K562 (cell line): ENCODE measurements at regions not wholly inside any gene's neighbourhood (a gene's known extent, or its start where the extent isn't known, plus 50 kb on each side); places are given as distances from the start of the nearest gene placed in this dataset.

ENCODE experiments used
- ATAC-seq: fragments of 200-7000 bp; cut with Tn5 transposase; 3 replicates; pipeline ENCODE4 v1.9.1; 2020; ENCODE audit warnings: moderate library complexity
- BruUV-seq: library from RNA; stranded (reverse); fragments of 400-500 nt; replicated peaks from 2 replicates; lab custom pipeline; 2021; lab: Mats Ljungman, UMichigan
- CTCF ChIA-PET: fragments of 300-600 bp; formaldehyde crosslinking; extraction: SDS; loops from one replicate; lab custom pipeline; 2021; ENCODE audit warnings: low intra/inter-chr PET ratio; lab: Yijun Ruan, JAX
- POLR2A ChIA-PET: fragments of 300-600, 350-650 bp; sonication (Branson Sonifier 250); formaldehyde crosslinking; extraction: SDS; loops from one replicate; lab custom pipeline; 2021; ENCODE audit warnings: antibody characterized with exemption, inconsistent platforms; lab: Yijun Ruan, JAX
- DNase-seq, 4 experiments: peaks; one replicate each; pipeline versions ENCODE4 v3.0.0 to v3.0.0-alpha.2; 2011 to 2018; ENCODE audit warnings: low spot score in 3 of 4, mixed read lengths in 3 of 4; ENCODE audit errors: extremely low read depth in 1 of 4
- FAIRE-seq: peaks from 2 replicates; lab custom pipeline; 2011; peaks lifted over from hg19 to GRCh38; lab: Jason Lieb, UNC
- H2AFZ ChIP-seq: 2 replicates; pipeline ENCODE4 v1.6.0; 2011; ENCODE audit warnings: low read depth, low read length, control low read depth, inconsistent platforms
- H3K27ac ChIP-seq: fragments of 200-600 bp; 3 replicates; pipeline ENCODE4 v1.8.0; 2011; ENCODE audit warnings: low read depth, mild to moderate bottlenecking, control low read depth, inconsistent platforms, low read length, moderate library complexity, mixed read lengths; ENCODE audit errors: extremely low read depth
- H3K27me3 ChIP-seq, 2 experiments: fragments of 300-600 bp in 1 of 2; 2 replicates in 1 of 2; 3 replicates in 1 of 2; pipeline versions ENCODE4 v1.6.0 to v1.8.0; 2011; ENCODE audit warnings: inconsistent platforms in 2 of 2, low read length in 2 of 2, mild to moderate bottlenecking in 1 of 2, mixed read lengths in 1 of 2, moderate library complexity in 1 of 2; ENCODE audit not compliant: control insufficient read depth in 2 of 2, insufficient read depth in 2 of 2
- H3K36me3 ChIP-seq: fragments of 300-600 bp; 3 replicates; pipeline ENCODE4 v1.8.0; 2011; ENCODE audit warnings: mild to moderate bottlenecking, low read length, inconsistent platforms; ENCODE audit not compliant: control insufficient read depth, insufficient read depth
- H3K4me1 ChIP-seq, 2 experiments: fragments of 200-600 bp in 1 of 2; replicated peaks in 1 of 2; 2 replicates in 1 of 2; 3 replicates in 1 of 2; pipeline versions ENCODE4 v1.5.1 to v1.8.0; 2011; ENCODE audit warnings: inconsistent platforms in 2 of 2, low read length in 2 of 2, mild to moderate bottlenecking in 1 of 2, mixed read lengths in 1 of 2, moderate library complexity in 1 of 2; ENCODE audit not compliant: control insufficient read depth in 2 of 2, insufficient read depth in 2 of 2
- H3K4me2 ChIP-seq: 2 replicates; pipeline ENCODE4 v1.6.1; 2011; ENCODE audit warnings: low read length, control low read depth, inconsistent platforms, mixed read lengths; ENCODE audit not compliant: insufficient read depth
- H3K4me3 ChIP-seq: fragments of 200-600 bp; sonication (generic), shearing (Covaris generic); 2 replicates; pipeline ENCODE4 v1.5.1; 2016; ENCODE audit warnings: control low read depth, inconsistent platforms
- H3K79me2 ChIP-seq: fragments of 200-600 bp; 3 replicates; pipeline ENCODE4 v1.8.0; 2011; ENCODE audit warnings: low read length, inconsistent platforms; ENCODE audit not compliant: control insufficient read depth, insufficient read depth
- H3K9ac ChIP-seq, 2 experiments: 2 replicates each; pipeline versions ENCODE4 v1.6.0 to v1.6.1; 2011; ENCODE audit warnings: low read depth in 2 of 2, low read length in 2 of 2, control low read depth in 1 of 2, inconsistent platforms in 1 of 2, mild to moderate bottlenecking in 1 of 2, mixed read lengths in 1 of 2; ENCODE audit not compliant: insufficient read depth in 1 of 2
- H3K9me1 ChIP-seq: one replicate; pipeline ENCODE4 v1.6.0; 2011; ENCODE audit warnings: inconsistent platforms, mild to moderate bottlenecking, low read length, moderate library complexity; ENCODE audit not compliant: control insufficient read depth, insufficient read depth
- H3K9me3 ChIP-seq: replicated peaks from 2 replicates; pipeline ENCODE4 v1.5.1; 2011; ENCODE audit warnings: low read depth, low read length, inconsistent platforms; ENCODE audit not compliant: control insufficient read depth, insufficient read depth
- H4K20me1 ChIP-seq: replicated peaks from 2 replicates; pipeline ENCODE4 v1.6.1; 2011; ENCODE audit warnings: low read length, inconsistent platforms, mixed read lengths; ENCODE audit not compliant: control insufficient read depth, insufficient read depth
- ATF1 ChIP-seq, 2 experiments: fragments of 450-650 bp in 1 of 2; IDR thresholded peaks; 2 replicates each; pipeline ENCODE4 v1.6.1; 2016; ENCODE audit warnings: missing compliant biosample characterization in 1 of 2, missing genetic modification characterization in 1 of 2
- ATF7 ChIP-seq: fragments of 450-650 bp; IDR thresholded peaks from 2 replicates; pipeline ENCODE4 v1.7.1; 2014; ENCODE audit warnings: mild to moderate bottlenecking, moderate library complexity
- GABPA ChIP-seq: fragments of 200-800 bp; sonication (Bioruptor generic); conservative IDR thresholded peaks from 2 replicates; pipeline ENCODE4 v1.6.1; 2016; ENCODE audit warnings: low read depth, missing genetic modification characterization, missing compliant biosample characterization
- NR2F6 ChIP-seq: fragments of 450-650 bp; formaldehyde crosslinking; IDR thresholded peaks from 2 replicates; pipeline ENCODE4 v1.4.0; 2020; ENCODE audit warnings: mild to moderate bottlenecking
- RFX1 ChIP-seq: fragments of 450-650 bp; IDR thresholded peaks from 2 replicates; pipeline ENCODE4 v1.6.1; 2016; ENCODE audit warnings: mild to moderate bottlenecking, moderate library complexity
- YY1 ChIP-seq, 3 experiments: IDR thresholded peaks; 2 replicates each; pipeline ENCODE4 v1.6.1; 2011; ENCODE audit warnings: low read length in 2 of 3, mild to moderate bottlenecking in 2 of 3, moderate library complexity in 2 of 3, borderline replicate concordance in 1 of 3, control low read depth in 1 of 3, low read depth in 1 of 3; ENCODE audit not compliant: insufficient read depth in 3 of 3, insufficient replicate concordance in 2 of 3, control insufficient read depth in 1 of 3, insufficient read length in 1 of 3; ENCODE audit errors: extremely low read depth in 1 of 3
- ZFP1 ChIP-seq: fragments of 450-650 bp; formaldehyde crosslinking; IDR thresholded peaks from 2 replicates; pipeline ENCODE4 v1.4.0; 2020; ENCODE audit warnings: mild to moderate bottlenecking, mixed read lengths
- WGBS: fragments of 100-300 bp; shearing (Covaris generic); methylation state at CpG from one replicate; pipeline ENCODE4 v1.1.6; 2016; ENCODE audit warnings: low coverage, mixed read lengths; ENCODE audit not compliant: insufficient coverage; ENCODE audit errors: missing lambda C conversion rate; 5-methylcytosine and 5-hydroxymethylcytosine counted together
- in situ Hi-C: fragments of 300-500 bp; cut with MboI; formaldehyde crosslinking; loops from 4 replicates; pipeline ENCODE4 v1.15.0; 2018; ENCODE audit warnings: inconsistent platforms, mixed read lengths
- intact Hi-C: fragments of 100-400 bp; cut with micrococcal nuclease; formaldehyde crosslinking; loops from 2 replicates; pipeline ENCODE4 v1.14.2; 2022

- DNase-seq, result no peak
- no peaks in the 10 kb centered on the region for H3K79me2 ChIP-seq
- 0 out of 2 replicates have a peak, but pooled peaks have one; percentile 17 for TF ChIP-seq ATF7
- TF ChIP-seq YY1 (IDR thresholded peaks at IDR 0.05; ENCODE audit: borderline replicate concordance in 1 of 3, control insufficient read depth in 1 of 3, extremely low read depth in 1 of 3, insufficient read depth in 3 of 3, insufficient read length in 1 of 3, insufficient replicate concordance in 2 of 3, low read depth in 1 of 3, low read length in 2 of 3), result peak in 1 of 3 experiments; percentile 63
- 0 out of 2 replicates have a peak, but pooled peaks have one; percentile 25 for TF ChIP-seq GABPA
- TF ChIP-seq RFX1, result peak; percentile 73
- no peak for TF ChIP-seq ZFP1
- no peak for TF ChIP-seq ATF1 (CRISPR knock-in tag; IDR thresholded peaks at IDR 0.05)
- TF ChIP-seq ATF1 (tag; IDR thresholded peaks at IDR 0.05), result 0 out of 2 replicates have a peak, but pooled peaks have one; percentile 12
- no peak for TF ChIP-seq NR2F6
- no peaks in the 10 kb centered on the region for H3K9me3 ChIP-seq
- no TSS peak for BruUV-seq
- ChIA-PET CTCF (no interaction called here), POLR2A (interaction anchor here (0.7 kb wide), 1 partner anchor 472 kb away, joined by 3 read pairs; no protein-coding TSS in a partner anchor)
- in situ Hi-C loops, result loop anchor here (5.0 kb wide), 1 partner anchor 397 kb away; no protein-coding TSS in a partner anchor
- H3K27ac ChIP-seq, result no peak overlapping the region
- no peak overlapping the region for H3K4me3 ChIP-seq
- FAIRE-seq, result no peak
- no peak overlapping the region for H3K9ac ChIP-seq
- no peaks in the 10 kb centered on the region for H3K9me1 ChIP-seq
- ATAC-seq, result peak; percentile 21; the same call in 1 of the 3 replicates
- H3K36me3 ChIP-seq, result no peaks in the 10 kb centered on the region
- peaks cover 5 to 24% of the 10 kb centered on the region in 2 experiments for H3K27me3 ChIP-seq
- peaks cover 0 to 2% of the 10 kb centered on the region in 2 experiments; a peak in 2 of 5 replicates for H3K4me1 ChIP-seq
- no peaks in the 10 kb centered on the region for H4K20me1 ChIP-seq
- H3K4me2 ChIP-seq, result no peak overlapping the region
- H2AFZ ChIP-seq, result no peak overlapping the region
- intact Hi-C loops, result no loop called here
- WGBS, result 5% methylated on average over 3 of the region's 3 CpGs
Measured at GRCh38 chr12:30840715-30841114, 85.8 kb upstream of the TSPAN11 start.
